Choroid plexus epithelial cell (primary cell): ENCODE measurements at regions not wholly inside any gene's neighbourhood (a gene's known extent, or its start where the extent isn't known, plus 50 kb on each side); places are given as distances from the start of the nearest gene placed in this dataset.

Experiments
- DNase-seq: peaks from one replicate; pipeline ENCODE4 v3.0.0-alpha.2; 2010; ENCODE audit warnings: low read depth
- H3K4me3 ChIP-seq: 2 replicates; pipeline ENCODE4 v1.5.1; 2011; ENCODE audit warnings: low read depth, mild to moderate bottlenecking, control low read depth, low read length, moderate library complexity
- CTCF ChIP-seq: conservative IDR thresholded peaks from 2 replicates; pipeline ENCODE4 v1.5.1; 2011; ENCODE audit warnings: low read depth, mild to moderate bottlenecking, control low read depth, inconsistent platforms, low read length, moderate library complexity

- no peak for DNase-seq
- H3K4me3 ChIP-seq: no peak overlapping the region
- TF ChIP-seq CTCF: no peak
Observed at GRCh38 chr16:26530584-26531289, 536.0 kb upstream of the C16orf82 start.

GRCh38 chr16:26531290-26531730, 535.4 kb upstream of the C16orf82 start:
- no peak for DNase-seq
- TF ChIP-seq CTCF: no peak

GRCh38 chr16:26532456-26532855, 534.3 kb upstream of the C16orf82 start:
- no peak for TF ChIP-seq CTCF
- DNase-seq: no peak
- H3K4me3 ChIP-seq: no peak overlapping the region

More at GRCh38 chr16:26531290-26531730, 535.4 kb upstream of the C16orf82 start:
- H3K4me3 ChIP-seq: no peak overlapping the region

- no peak for TF ChIP-seq CTCF
- DNase-seq: no peak
- no peak overlapping the region for H3K4me3 ChIP-seq
Observed at GRCh38 chr16:26542198-26542597, 524.5 kb upstream of the C16orf82 start.

GRCh38 chr16:26546573-26546972, 520.2 kb upstream of the C16orf82 start:
- DNase-seq: no peak
- H3K4me3 ChIP-seq: no peak overlapping the region
- no peak for TF ChIP-seq CTCF

- no peak overlapping the region for H3K4me3 ChIP-seq
- DNase-seq: no peak
- TF ChIP-seq CTCF: no peak
Observed at GRCh38 chr16:26547681-26548080, 519.0 kb upstream of the C16orf82 start.

GRCh38 chr16:26550111-26550610, 516.6 kb upstream of the C16orf82 start:
- no peak for TF ChIP-seq CTCF
- DNase-seq: no peak
- H3K4me3 ChIP-seq: no peak overlapping the region
